OCI-LY3 (cell line): ENCODE measurements at regions not wholly inside any gene's neighbourhood (a gene's known extent, or its start where the extent isn't known, plus 50 kb on each side); places are given as distances from the start of the nearest gene placed in this dataset.

Experiments used
- CTCF ChIP-seq: fragments of 200-600, 300-600 bp; sonication (generic); IDR thresholded peaks from 2 replicates; pipeline ENCODE4 v1.5.1; 2014; ENCODE audit warnings: antibody characterized with exemption, low read length, low read depth
- EZH2phosphoT487 ChIP-seq: fragments of 200-600 bp; shearing (Covaris generic); IDR thresholded peaks from 2 replicates; pipeline ENCODE4 v1.6.1; 2018; ENCODE audit warnings: antibody characterized with exemption, mixed run types, low read depth

- TF ChIP-seq CTCF = no peak
- no peak for TF ChIP-seq EZH2phosphoT487
Observed at GRCh38 chr6:148059869-148060268, 282.8 kb upstream of the SASH1 start.
